Fibroblast of skin of right biceps (primary cell): ENCODE measurements at regions not wholly inside any gene's neighbourhood (a gene's known extent, or its start where the extent isn't known, plus 50 kb on each side); places are given as distances from the start of the nearest gene placed in this dataset.
"Not testable (repeated sequence)": the region's sequence is repeated elsewhere in the genome, so short reads cannot be mapped to it uniquely, and the experiment has no call there.

Experiments
- DNase-seq: peaks from one replicate; pipeline ENCODE4 v3.0.0-alpha.2; 2013

- peak; percentile 87 for DNase-seq
These were observed 110.2 kb upstream of the CST7 start for GRCh38 chr20:24838546-24839535.

GRCh38 chr20:24840121-24840713 lies 108.9 kb upstream of the CST7 start:
- peak; percentile 79 for DNase-seq

- DNase-seq, result no peak
These were observed 106.7 kb upstream of the CST7 start for GRCh38 chr20:24842274-24842917.

- peak; percentile 14 for DNase-seq
These were observed 106.0 kb upstream of the CST7 start for GRCh38 chr20:24842918-24843715.

GRCh38 chr20:24850176-24850575 lies 98.9 kb upstream of the CST7 start:
- DNase-seq, result no peak

GRCh38 chr20:24851346-24852019 lies 97.6 kb upstream of the CST7 start:
- no peak for DNase-seq

- DNase-seq, result peak; percentile 33
These were observed 95.2 kb upstream of the CST7 start for GRCh38 chr20:24853916-24854315.

GRCh38 chr20:24855848-24856247 lies 93.2 kb upstream of the CST7 start:
- DNase-seq, result no peak

GRCh38 chr20:24858500-24858899 lies 90.6 kb upstream of the CST7 start:
- DNase-seq, result not testable (repeated sequence)

- no peak for DNase-seq
These were observed 89.5 kb upstream of the CST7 start for GRCh38 chr20:24859539-24859938.

- no peak for DNase-seq
These were observed 86.9 kb upstream of the CST7 start for GRCh38 chr20:24862186-24862585.

GRCh38 chr20:24862606-24863005 lies 86.5 kb upstream of the CST7 start:
- no peak for DNase-seq

GRCh38 chr20:24863356-24863755 lies 85.7 kb upstream of the CST7 start:
- DNase-seq, result peak; percentile 90

GRCh38 chr20:24866008-24866407 lies 83.1 kb upstream of the CST7 start:
- no peak for DNase-seq

GRCh38 chr20:24866742-24867141 lies 82.3 kb upstream of the CST7 start:
- no peak for DNase-seq

- no peak for DNase-seq
These were observed 81.5 kb upstream of the CST7 start for GRCh38 chr20:24867556-24867955.

- DNase-seq, result peak; percentile 8
These were observed 80.6 kb upstream of the CST7 start for GRCh38 chr20:24868396-24868927.

GRCh38 chr20:24868959-24869358 lies 80.1 kb upstream of the CST7 start:
- no peak for DNase-seq

- DNase-seq, result no peak
These were observed 79.0 kb upstream of the CST7 start for GRCh38 chr20:24870057-24870456.

- DNase-seq, result no peak
These were observed 78.2 kb upstream of the CST7 start for GRCh38 chr20:24870881-24871280.

GRCh38 chr20:24871480-24872213 lies 77.4 kb upstream of the CST7 start:
- no peak for DNase-seq
